CD14-positive monocyte (primary cell): ENCODE measurements at regions not wholly inside any gene's neighbourhood (a gene's known extent, or its start where the extent isn't known, plus 50 kb on each side); places are given as distances from the start of the nearest gene placed in this dataset.
A peak's percentile ranks its signal among the peaks of the same experiment; 100 is the strongest.

Experiments
- DNase-seq, 3 donors: peaks; one replicate each; pipeline ENCODE4 v3.0.0-alpha.2; 2011 to 2022
- H2AFZ ChIP-seq: 2 replicates; pipeline ENCODE4 v1.6.0; 2012; ENCODE audit warnings: mild to moderate bottlenecking, low read depth, low read length, inconsistent platforms; ENCODE audit not compliant: insufficient read depth, poor library complexity, severe bottlenecking
- H3K27ac ChIP-seq, 2 donors: 1 replicate in 1 of 2; 2 replicates in 1 of 2; pipeline ENCODE4 v1.5.1; 2012 to 2013; ENCODE audit warnings: low read length in 2 of 2, control low read depth in 1 of 2, inconsistent platforms in 1 of 2, low read depth in 1 of 2, mild to moderate bottlenecking in 1 of 2
- H3K27me3 ChIP-seq, 2 donors: one replicate each; pipeline versions ENCODE4 v1.6.0 to v1.6.1; 2011 to 2013; ENCODE audit warnings: low read length in 2 of 2; ENCODE audit not compliant: control insufficient read depth in 2 of 2, insufficient read depth in 2 of 2
- H3K36me3 ChIP-seq, 2 donors: replicated peaks in 1 of 2; 1 replicate in 1 of 2; 2 replicates in 1 of 2; pipeline versions ENCODE4 v1.5.1 to v1.6.1; 2012 to 2013; ENCODE audit warnings: low read length in 2 of 2, control low read depth in 1 of 2, inconsistent platforms in 1 of 2, mild to moderate bottlenecking in 1 of 2; ENCODE audit not compliant: insufficient read depth in 2 of 2, control insufficient read depth in 1 of 2
- H3K4me1 ChIP-seq, 2 donors: 1 replicate in 1 of 2; 2 replicates in 1 of 2; pipeline versions ENCODE4 v1.5.1 to v1.6.1; 2012 to 2013; ENCODE audit warnings: low read length in 2 of 2, control low read depth in 1 of 2, inconsistent platforms in 1 of 2, mild to moderate bottlenecking in 1 of 2, moderate library complexity in 1 of 2; ENCODE audit not compliant: insufficient read depth in 2 of 2, control insufficient read depth in 1 of 2
- H3K4me2 ChIP-seq: replicated peaks from 2 replicates; pipeline ENCODE3; 2012; ENCODE audit warnings: low read length, moderate library complexity, mild to moderate bottlenecking; ENCODE audit not compliant: poor library complexity, severe bottlenecking; ENCODE audit errors: extremely low read depth
- H3K4me3 ChIP-seq, 3 experiments: fragments of 200-600 bp in 1 of 3; sonication (generic) in 1 of 3; replicated peaks in 1 of 3; 1 replicate in 2 of 3; 2 replicates in 1 of 3; pipeline ENCODE4 v1.5.1; 2011 to 2013; ENCODE audit warnings: low read length in 3 of 3, mild to moderate bottlenecking in 3 of 3, control low read depth in 2 of 3, low read depth in 2 of 3, inconsistent platforms in 1 of 3, moderate library complexity in 1 of 3
- H3K79me2 ChIP-seq: 2 replicates; pipeline ENCODE4 v1.6.0; 2012; ENCODE audit warnings: mild to moderate bottlenecking, control low read depth, inconsistent platforms, low read length, moderate library complexity; ENCODE audit not compliant: insufficient read depth
- H3K9ac ChIP-seq: 2 replicates; pipeline ENCODE4 v1.6.0; 2017; ENCODE audit warnings: low read length, mild to moderate bottlenecking; ENCODE audit not compliant: insufficient read depth, poor library complexity, severe bottlenecking
- H3K9me3 ChIP-seq, 2 donors: replicated peaks in 1 of 2; 1 replicate in 1 of 2; 2 replicates in 1 of 2; pipeline versions ENCODE4 v1.5.1 to v1.6.1; 2012 to 2013; ENCODE audit warnings: low read length in 2 of 2, control low read depth in 1 of 2; ENCODE audit not compliant: control insufficient read depth in 1 of 2, insufficient read depth in 1 of 2
- H4K20me1 ChIP-seq: 2 replicates; pipeline ENCODE4 v1.6.0; 2012; ENCODE audit warnings: mild to moderate bottlenecking, low read length, control low read depth, moderate library complexity; ENCODE audit not compliant: insufficient read depth
- H3K27ac Mint-ChIP-seq, 7 donors: one replicate each; pipeline ENCODE4 v1.8.0; 2020; ENCODE audit warnings: mild to moderate bottlenecking in 7 of 7, mixed read lengths in 7 of 7, moderate library complexity in 6 of 7, inconsistent platforms in 2 of 7
- H3K27me3 Mint-ChIP-seq, 3 donors: one replicate each; pipeline ENCODE4 v1.8.0; 2021 to 2022; ENCODE audit warnings: low read depth in 3 of 3, mild to moderate bottlenecking in 3 of 3, mixed read lengths in 3 of 3, moderate library complexity in 3 of 3, inconsistent platforms in 1 of 3
- H3K36me3 Mint-ChIP-seq, 2 donors: one replicate each; pipeline ENCODE4 v1.8.0; 2020; ENCODE audit warnings: mixed read lengths in 2 of 2, inconsistent platforms in 1 of 2, mild to moderate bottlenecking in 1 of 2
- H3K4me1 Mint-ChIP-seq: one replicate; pipeline ENCODE4 v1.8.0; 2020; ENCODE audit warnings: mild to moderate bottlenecking, mixed read lengths
- H3K4me3 Mint-ChIP-seq, 2 donors: one replicate each; pipeline ENCODE4 v1.8.0; 2020; ENCODE audit warnings: mild to moderate bottlenecking in 2 of 2, mixed read lengths in 2 of 2, moderate library complexity in 1 of 2
- H3K9me3 Mint-ChIP-seq, 7 donors: one replicate each; pipeline ENCODE4 v1.8.0; 2020 to 2022; ENCODE audit warnings: mixed read lengths in 7 of 7, mild to moderate bottlenecking in 6 of 7, moderate library complexity in 6 of 7, inconsistent platforms in 2 of 7
- CTCF ChIP-seq: fragments of 200-600 bp; IDR thresholded peaks from one replicate; pipeline ENCODE4 v1.8.0; 2022; ENCODE audit warnings: antibody characterized with exemption, mild to moderate bottlenecking
- WGBS: methylation state at CpG from one replicate; pipeline ENCODE4 v1.1.5; 2013; ENCODE audit warnings: missing lambda C conversion rate; ENCODE audit not compliant: insufficient coverage; 5-methylcytosine and 5-hydroxymethylcytosine counted together
- intact Hi-C, 2 donors: fragments of 100-400 bp; cut with micrococcal nuclease; formaldehyde crosslinking; loops; one replicate each; pipeline versions ENCODE4 v1.15.0 to v1.15.1; 2023

- Histone ChIP-seq H3K79me2 (no peaks in the 10 kb centered on the region), H3K27me3 (no peaks in the 10 kb centered on the region), H3K4me3 (no peak overlapping the region), H2AFZ (peak overlapping the region; percentile 17), H3K27ac (no peak overlapping the region), H3K36me3 (no peaks in the 10 kb centered on the region), H3K4me1 (no peaks in the 10 kb centered on the region), H3K4me2 (no peak overlapping the region), H3K9ac (no peak overlapping the region), H4K20me1 (no peaks in the 10 kb centered on the region), H3K9me3 (peaks cover 0 to 5% of the 10 kb centered on the region in 2 donors)
- DNase-seq: no peak
- no peaks in the 10 kb centered on the region for H3K36me3 Mint-ChIP-seq
- H3K4me3 Mint-ChIP-seq: no peak overlapping the region
- H3K4me1 Mint-ChIP-seq: peaks cover 7% of the 10 kb centered on the region
- no peaks in the 10 kb centered on the region for H3K27me3 Mint-ChIP-seq
- H3K27ac Mint-ChIP-seq: no peak overlapping the region
- intact Hi-C loops: no loop called here
- 80% methylated on average over 1 of the region's 1 CpG for WGBS
- no peak for TF ChIP-seq CTCF
- H3K9me3 Mint-ChIP-seq: peaks cover 2 to 13% (median 7%) of the 10 kb centered on the region in 7 donors
Measured at GRCh38 chr18:44409515-44409914, 271.2 kb upstream of the SETBP1 start.

GRCh38 chr18:44410740-44411139, 269.9 kb upstream of the SETBP1 start:
- intact Hi-C loops: no loop called here
- Histone ChIP-seq H2AFZ (no peak overlapping the region), H3K36me3 (no peaks in the 10 kb centered on the region), H3K27ac (no peak overlapping the region), H3K4me3 (no peak overlapping the region), H3K9ac (no peak overlapping the region), H3K4me1 (no peaks in the 10 kb centered on the region), H3K79me2 (no peaks in the 10 kb centered on the region), H4K20me1 (no peaks in the 10 kb centered on the region), H3K27me3 (no peaks in the 10 kb centered on the region), H3K4me2 (no peak overlapping the region), H3K9me3 (peaks cover 0 to under 1% of the 10 kb centered on the region in 2 donors)
- Mint-ChIP-seq H3K4me1 (peaks cover 7% of the 10 kb centered on the region), H3K9me3 (peaks cover 2 to 13% (median 5%) of the 10 kb centered on the region in 7 donors), H3K27me3 (no peaks in the 10 kb centered on the region), H3K4me3 (no peak overlapping the region), H3K36me3 (no peaks in the 10 kb centered on the region), H3K27ac (no peak overlapping the region)
- no peak for DNase-seq
- TF ChIP-seq CTCF: no peak
